Activated effector memory CD4-positive, alpha-beta T cell treated with Interleukin-2 at 50 U/mL for 16 hours (primary cell): ENCODE measurements at regions not wholly inside any gene's neighbourhood (a gene's known extent, or its start where the extent isn't known, plus 50 kb on each side); places are given as distances from the start of the nearest gene placed in this dataset.
"Not testable (repeated sequence)": the region's sequence is repeated elsewhere in the genome, so short reads cannot be mapped to it uniquely, and the experiment has no call there.

Source experiments
- DNase-seq: peaks from one replicate; pipeline ENCODE4 v3.0.0-alpha.2; 2020

DNA sequence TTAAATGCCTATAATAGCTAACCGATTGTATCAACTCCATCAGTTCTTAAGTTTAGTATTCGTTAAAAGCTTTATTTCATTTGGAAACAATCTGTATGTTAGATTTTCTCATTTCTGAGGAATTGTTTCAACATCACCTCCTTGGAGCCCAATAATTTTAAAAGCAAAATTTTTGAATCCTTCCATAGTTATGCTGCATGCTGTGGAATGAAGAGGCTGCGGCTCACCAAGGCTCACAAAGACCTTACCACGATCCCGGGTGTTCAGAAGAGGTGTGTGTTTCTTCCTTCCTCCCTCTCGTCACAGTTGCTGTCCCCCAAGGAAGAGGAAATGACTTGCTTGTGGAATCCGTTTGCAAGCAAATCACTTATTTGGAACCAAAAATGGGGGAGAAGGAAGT lies 143.8 kb downstream of the FGF1 start:
- no peak for DNase-seq

DNA sequence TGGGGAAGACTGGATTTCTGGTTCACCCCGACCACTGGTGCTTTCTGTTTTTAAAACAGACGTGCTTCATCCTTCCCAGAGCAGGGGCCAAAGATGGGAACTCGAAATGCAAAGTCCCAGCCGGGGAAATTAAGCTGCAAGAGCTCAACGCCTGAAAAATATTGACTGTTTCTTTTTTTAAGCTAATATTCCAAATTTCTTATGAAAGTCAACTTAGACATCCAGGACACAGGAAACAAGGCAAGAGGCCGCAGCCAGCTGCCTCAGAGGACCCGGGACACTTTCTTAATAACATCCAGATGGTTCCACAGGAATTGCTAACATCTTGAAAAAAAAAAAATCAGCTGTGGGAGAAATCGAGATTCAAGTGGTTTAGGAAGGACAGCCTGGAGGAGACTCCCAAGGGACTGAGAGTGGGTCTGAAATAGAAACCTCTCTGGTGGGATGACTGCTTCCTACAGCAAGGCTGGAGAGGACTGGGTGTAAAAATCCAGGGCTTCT lies 144.9 kb downstream of the FGF1 start:
- DNase-seq = no peak

DNA sequence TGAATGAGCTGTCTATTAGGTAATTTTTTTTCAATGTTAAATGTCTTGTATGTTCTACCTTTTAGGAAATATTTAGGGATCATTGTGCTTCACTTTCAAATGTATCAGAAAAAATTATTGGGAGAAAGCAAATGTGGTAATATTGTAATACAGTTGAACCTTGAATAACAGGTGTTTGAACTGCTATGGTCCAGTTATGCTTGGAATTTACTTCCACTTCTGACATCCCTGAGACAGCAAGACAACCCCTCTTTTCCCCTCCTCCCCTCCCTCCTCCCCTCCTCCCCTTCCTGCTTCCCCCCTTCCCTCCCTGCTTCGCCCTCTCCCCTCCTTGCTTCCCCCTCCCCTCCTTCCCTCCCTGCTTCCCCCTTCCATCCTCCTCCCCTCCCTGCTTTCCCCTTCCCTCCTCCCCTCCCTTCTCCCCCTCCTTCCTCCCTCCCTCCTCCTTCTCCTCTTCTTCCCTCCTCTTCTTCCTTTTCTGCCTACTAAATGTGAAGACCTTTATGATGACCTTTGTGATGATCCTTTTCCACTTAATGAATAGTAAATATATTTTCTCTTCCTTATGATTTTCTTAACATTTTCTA lies 146.6 kb downstream of the FGF1 start:
- DNase-seq = no peak

DNA sequence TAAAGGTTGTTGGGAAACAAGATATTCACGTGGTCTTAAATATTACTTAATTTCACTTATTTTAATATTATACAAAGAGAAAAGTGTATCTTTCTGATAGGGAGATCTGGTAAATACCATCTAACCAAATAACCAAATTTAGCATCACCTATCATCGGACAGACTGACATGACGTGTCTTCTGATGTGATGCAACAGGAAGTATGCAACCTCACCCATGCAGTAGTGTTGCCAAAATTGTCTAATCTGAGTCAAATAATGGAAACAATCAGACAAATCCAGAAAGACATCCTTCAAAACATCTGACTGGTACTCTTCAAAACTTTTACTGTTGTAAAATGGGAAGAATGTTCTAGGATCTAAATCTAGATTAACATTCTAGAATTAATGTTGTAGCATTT lies 148.0 kb downstream of the FGF1 start:
- no peak for DNase-seq

DNA sequence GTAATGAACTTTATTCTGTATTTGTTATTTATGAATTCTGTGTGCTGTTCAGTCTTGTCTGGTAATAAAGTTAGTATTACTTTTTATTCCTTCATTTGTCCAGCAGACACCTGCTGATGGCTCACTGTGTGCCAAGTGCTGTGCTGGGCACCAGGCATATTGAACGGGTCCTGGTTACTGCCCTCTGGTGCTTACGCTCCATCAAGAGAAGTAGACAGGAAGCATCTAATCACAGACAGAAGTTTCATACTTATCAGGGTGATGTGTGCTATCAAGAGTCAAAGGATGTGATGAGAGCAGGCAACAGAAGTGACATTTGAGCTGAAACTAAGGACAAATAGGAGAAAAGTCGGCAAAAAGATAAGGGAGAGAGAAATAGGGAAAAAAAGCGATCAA lies 153.1 kb downstream of the FGF1 start:
- DNase-seq = no peak

DNA sequence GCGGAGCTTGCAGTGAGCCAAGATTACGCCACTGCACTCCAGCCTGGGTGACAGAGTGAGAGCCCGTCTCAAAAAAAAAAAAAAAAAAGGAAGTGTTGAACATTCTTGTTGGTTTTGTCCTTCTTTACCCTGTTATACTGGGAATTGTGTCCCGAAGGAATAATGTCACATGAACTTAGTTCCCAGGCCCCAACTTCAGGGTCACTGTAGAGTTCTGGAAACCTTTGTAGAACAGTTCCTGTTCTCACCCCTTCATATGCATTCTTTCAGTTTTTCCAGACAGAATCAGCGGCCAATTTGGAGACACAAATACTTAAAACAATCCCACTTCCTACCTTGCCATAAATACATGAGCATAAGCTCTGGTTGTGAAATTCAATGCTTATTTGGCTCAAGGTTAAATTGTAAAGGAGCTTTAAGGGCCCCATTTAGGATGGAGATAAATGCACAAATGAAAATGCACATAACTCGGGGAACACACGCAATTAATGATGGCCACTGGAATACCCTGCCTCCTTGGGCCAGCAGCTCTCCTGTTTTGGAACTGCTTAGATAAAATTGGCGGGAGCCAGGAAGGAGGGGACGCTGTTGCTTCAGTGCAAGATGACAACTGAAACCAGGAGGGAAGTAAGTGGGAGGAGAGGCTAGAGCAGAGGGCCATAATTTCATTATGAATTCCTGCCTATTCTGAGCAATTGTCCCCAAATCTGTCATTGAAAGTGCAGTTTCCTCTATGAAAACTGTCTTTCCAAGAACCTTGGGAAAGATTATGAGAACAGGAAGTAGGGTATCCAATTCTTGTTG lies 153.7 kb downstream of the FGF1 start:
- DNase-seq = no peak

DNA sequence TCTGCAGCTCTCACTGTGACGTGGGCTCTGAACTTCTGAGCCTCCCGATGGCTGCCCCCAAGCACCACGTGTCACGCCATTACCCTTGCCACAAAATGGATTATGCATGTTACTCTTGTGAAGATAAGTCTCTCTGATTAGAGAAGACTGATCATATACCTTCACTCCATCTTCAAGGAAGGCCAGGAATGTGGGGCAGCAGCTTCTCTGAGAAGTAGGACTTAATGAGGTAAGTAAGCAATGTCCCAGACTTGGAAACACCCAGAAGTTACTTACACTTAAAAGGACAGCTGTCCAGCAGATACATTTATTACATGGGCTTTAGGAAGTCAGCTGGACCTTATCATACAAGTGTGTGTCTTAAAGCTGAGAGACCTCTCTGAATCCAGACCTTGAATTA lies 155.0 kb downstream of the FGF1 start:
- DNase-seq = no peak

DNA sequence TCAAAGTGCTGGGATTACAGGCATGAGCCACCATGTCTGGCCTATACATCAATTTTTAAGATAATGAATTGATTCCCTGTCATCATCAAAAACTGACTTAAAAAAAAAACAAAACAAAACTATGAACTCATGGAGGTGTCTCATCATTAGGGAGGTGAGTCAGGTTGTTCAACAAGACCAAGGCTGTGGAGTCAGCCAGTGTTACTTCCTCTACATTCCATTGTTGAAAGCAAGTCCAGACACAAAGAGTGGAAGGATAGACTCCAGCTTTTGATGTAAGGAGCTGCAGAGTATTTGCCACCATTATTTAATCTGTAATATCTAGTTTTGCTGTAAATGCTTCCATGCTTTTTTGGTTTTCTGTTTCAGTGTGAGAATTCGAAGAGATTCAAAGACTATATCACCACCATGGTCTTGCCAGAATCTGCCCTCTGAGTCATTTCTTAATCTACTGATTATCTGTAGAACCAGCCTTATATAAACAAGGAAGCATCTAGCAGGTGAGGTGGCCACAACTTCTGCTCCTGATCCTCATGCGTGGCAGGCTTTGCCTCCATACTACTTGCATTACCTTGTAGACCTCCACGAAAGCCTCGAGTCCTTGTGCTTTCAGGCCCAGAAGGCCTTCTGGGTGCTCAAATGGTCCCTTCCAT lies 156.1 kb downstream of the FGF1 start:
- DNase-seq = no peak

DNA sequence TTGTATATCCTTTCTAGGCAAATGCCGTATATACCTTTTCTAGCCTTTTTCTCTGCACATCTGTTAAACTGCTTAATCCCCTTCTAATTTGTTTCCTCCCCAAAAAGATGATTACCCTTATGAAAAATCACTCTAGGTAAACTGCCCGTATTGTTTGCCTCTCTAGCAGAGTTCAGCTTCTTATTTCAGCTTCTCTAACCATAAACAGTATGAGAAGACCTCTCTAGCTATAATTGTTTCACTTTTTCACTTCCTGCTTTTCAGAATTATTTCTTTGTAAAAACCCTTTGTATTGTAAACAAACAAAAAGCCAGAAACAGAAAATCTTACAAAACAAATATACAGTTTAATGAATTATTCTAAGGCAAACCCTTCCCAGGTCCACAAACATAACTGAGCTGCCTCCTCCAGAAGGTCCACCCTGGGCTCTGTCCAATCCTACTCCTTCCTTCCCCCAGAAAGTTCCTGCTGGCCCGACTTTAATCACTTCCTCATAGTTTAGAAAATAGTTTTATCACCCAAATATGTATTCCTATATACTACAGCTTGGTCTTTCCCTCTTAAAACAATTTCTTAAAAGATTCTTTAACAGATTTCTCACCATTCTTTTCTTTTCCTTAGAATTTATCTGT lies 158.1 kb downstream of the FGF1 start:
- no peak for DNase-seq

DNA sequence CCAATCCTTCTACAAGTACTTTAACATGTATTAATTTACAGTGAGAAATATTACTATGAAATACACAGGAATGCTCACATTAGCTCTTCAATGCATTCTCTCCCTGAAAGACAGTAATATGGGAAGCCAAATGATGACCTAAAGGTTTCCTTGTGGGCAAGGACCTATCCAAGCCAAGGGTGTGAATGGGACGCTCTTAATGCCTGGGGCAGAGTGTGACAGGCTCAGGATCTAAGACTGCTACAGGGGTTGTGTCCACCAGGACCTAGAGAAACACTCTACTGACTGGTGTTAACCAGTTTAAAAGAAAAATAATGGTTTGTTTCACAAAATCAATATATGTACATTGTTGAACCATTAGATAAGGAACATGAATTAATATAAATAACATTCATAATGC lies 158.7 kb downstream of the FGF1 start:
- DNase-seq = no peak

DNA sequence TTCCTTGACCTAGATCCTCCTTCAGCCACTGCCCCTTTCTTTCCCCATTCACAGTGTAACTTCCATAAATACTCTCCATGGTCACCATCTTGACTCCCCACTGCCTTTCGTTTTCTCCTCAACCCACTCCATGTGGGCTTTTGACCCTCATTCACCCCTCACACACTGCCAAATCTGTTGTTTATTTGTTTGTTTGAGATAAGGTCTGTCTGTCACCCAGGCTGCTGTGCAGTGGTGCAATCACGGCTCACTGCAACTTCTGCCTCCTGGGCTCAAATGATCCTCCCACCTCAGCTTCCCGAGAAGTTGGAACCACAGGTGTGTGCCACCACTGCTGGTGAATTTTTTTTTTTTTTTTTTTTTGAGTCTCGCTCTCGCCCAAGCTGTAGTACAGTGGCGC lies 162.9 kb downstream of the FGF1 start:
- DNase-seq = no peak

DNA sequence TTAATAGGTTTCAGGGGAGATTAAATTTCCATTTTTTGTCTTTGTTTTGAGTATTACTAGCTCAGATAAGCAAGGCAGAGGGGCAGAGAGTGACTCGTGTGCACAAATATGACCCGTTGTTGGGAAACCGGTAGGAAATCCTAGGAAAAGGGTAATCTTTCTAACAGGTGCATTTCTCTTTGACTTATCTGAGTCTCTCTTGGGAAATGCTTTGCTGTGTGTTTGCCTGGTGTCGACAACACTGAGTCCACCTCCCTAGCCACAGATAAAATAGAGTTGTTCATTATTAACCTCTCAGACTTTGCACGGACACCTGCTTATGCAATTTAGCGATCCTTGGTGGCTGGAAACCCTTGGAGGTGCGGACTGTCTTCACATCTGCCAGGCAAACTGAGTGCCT lies 164.2 kb downstream of the FGF1 start:
- DNase-seq = no peak

DNA sequence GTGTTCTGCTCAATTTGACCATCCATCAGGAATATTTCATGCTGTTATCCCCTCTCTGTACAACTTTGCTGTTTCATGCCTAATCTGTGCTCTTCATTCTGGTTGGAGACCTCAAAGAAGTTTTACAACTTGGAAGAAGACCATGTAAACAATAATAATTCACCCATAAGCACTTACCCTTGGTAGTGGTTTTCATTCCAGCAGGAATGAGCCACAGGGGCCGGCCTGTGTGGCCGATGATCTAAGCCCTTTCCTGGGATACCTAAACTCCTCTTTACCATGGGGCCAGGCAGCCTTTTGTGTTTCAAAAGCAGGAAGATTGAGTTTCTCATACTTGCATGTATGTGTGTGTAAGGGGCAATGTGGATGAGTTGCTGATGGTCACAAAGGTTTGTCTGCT lies 165.0 kb downstream of the FGF1 start:
- DNase-seq = no peak

DNA sequence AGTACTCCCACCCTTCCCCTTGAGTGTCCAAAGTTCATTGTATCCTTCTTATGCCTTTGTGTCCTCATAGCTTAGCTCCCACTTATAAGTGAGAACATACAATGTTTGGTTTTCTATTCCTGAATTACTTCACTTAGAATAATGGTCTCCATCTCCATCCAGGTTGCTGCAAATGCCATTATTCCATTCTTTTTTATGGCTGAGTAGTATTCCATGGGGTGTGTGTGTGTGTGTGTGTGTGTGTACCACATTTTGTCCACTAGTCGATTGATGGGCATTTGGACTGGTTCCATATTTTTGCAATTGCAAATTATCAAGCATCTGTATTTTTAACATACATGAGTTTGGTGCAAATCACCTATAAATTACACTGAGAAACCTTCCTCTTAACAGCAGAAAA lies 166.0 kb downstream of the FGF1 start:
- not testable (repeated sequence) for DNase-seq

DNA sequence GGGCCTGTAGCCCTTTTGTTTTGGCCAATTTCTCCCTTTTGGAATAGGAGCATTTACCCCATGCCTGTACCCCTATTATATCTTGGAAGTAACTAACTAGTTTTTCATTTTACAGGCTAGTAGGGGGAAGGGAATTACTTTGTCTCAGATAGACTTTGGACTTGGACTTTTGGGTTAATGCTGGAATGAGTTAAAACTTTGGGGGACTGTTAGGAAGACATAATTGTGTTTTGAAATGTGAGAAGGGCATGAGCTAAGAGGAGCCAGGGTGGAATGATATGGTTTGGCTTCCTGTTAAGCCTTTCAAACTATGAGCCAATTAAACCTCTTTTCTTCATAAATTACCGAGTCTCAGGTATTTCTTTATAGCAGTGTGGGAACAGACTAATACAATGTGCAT lies 168.1 kb downstream of the FGF1 start:
- no peak for DNase-seq

DNA sequence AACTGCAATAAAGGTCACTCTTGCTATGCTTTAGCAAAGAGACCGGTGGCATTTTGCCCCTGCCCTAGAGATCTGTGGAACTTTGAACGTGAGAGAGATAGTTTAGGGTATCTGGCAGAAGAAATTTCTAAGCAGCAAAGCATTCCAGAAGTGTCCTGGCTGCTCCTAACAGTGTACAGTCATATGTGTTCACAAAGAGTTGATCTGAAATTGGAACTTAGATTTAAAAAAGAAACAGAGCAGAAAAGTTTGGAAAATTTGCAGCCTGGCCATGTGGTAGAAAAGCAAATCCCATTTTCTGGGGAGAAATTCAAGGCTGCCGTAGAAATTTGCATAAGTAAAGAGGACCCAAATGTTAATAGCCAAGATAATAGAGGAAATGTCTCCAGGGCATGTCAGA lies 169.2 kb downstream of the FGF1 start:
- no peak for DNase-seq

DNA sequence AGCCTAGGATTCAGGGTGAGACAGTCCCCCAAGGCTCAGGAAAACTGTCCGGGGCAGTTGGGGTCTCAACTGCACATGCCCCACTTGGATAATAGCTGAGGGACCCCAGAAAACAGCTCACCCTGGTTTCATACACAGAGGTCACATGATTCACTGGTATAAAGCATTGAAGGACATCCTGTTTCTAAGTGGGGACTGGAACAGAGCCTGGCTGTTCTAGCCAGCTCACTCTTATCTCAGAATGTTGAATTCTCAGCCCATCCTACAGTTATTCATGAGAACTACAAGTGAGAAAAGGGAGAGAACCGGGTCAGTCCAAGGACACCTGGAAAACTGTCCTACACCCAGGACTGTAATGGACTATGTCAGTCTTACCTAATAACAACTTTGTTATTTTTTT lies 170.9 kb downstream of the FGF1 start:
- DNase-seq = no peak

DNA sequence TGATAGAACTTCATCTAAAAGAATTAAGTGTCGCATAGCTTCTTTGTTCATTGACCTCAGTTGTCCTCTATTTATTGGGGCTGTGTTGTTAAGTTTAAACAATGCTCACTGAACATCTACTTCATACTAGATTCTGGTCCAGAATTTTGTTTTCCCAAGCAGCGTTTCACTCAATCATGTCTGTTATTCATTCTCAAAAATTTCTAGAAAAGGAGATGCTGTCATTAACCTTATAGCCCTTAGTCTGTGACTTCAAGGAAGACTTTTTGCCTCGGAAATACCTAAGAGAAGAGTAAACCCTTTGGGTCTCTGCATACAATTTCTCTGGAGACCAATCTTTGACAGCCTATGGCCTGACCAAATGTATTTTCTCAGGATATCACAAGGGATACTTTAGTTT lies 171.7 kb downstream of the FGF1 start:
- DNase-seq = no peak

DNA sequence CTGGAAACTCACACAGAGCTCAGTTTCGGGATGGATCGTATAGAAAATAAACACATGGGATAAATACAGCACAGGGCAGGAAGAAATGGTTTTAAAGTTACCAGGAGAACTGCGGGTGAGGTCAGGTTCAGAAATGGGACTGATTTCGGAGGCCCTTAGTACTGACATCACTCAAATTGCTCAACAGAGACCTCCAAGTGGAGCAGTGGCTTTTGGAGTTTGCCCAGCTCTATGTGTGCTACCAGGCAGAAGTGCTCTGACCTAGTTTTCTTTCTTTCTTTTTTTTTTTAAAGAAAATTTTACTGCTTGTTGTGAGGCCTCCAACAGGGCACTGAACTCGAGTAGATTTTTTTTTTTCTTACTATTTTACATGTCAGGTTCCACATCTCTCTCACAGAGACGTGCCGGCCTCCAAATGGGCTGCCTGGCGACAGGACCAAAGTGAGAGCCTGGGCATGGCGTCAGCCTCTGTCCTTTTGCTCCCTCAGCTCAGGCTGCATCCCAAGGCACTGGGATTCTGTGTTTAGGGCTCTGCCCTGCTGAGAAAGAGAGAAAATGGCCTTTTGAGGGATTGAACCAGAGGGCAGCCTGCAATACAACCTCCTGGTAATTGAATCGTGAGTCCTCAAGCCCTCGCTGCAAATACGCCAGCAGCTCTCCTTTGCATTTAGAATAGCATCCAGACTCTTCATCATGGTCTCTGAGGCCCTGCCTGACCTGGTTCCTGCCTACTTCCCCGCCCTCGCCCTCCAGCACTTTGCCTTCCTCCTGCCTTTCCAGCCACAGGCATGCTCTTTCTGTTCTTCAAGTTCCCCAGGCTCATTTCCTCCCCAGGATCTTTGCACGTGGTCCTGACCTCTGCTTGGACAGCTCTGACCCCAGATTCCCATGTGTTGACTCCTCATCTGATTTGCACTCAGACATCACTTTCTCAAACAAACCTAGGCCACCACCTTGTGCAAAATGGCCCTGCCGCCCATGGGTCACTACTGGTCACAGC lies 173.5 kb downstream of the FGF1 start:
- no peak for DNase-seq

DNA sequence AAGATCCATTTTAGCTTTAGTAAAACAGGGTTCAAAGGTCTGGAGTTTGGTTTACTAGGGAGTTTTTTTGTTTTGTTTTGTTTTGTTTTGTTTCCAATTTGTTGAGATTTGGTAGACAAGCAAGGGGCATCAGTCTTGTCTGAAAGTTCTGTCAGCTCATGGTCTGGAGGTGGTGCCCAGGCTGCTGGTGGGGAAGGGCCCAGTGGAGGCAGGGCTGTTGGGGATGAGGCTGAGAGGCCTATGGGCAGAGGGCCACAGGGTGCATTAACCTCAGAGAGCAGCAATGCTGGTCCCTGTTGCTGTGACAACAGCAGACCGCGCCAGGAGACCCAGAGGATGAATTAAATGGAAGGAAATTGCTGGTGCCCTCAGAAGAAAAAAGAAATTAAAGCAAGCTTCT lies 174.5 kb downstream of the FGF1 start:
- DNase-seq = no peak

DNA sequence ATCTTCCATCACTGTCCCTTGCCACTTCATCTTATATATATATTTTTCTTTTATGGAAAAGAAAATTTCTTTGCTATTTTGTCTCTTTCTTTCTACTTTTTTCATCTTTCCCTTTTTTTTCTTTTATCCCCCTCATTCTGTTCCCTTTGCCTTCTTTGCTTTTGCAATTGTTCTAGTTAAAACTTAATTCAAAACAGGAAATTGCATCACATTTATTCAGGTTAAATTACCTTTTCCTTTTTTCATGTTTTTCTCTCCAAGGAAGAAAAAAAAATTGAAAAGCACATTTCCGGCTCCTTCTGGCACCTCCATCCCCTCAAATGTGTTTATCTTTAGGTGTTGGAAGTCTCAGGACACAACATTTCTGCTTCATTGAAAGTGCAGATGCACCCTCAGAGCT lies 176.9 kb downstream of the FGF1 start:
- DNase-seq = no peak

DNA sequence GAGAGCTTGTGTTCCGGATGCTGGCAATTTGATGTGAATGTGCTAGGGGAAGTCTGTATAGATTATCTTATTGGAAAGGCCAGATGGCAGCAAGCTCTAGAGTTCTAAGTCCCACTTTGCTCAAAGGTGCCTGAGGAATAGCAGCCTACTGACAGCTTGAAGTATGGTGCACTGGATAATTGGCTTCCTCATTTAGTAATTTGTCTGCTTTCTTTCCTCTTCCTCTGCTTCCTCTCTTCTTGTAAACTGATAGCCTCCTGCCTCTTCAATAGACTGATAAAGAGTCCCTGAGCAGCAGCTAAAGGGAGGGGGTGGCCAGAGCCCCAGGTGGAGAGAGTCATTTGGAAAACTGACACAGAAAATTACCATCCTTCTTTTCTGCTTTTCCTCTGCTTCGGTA lies 177.3 kb downstream of the FGF1 start:
- DNase-seq = no peak
